A549 (cell line): ENCODE measurements at regions not wholly inside any gene's neighbourhood (a gene's known extent, or its start where the extent isn't known, plus 50 kb on each side); places are given as distances from the start of the nearest gene placed in this dataset.

ENCODE experiments used
- BHLHE40 ChIP-seq: IDR thresholded peaks from 2 replicates; pipeline ENCODE4 v1.6.1; 2012; ENCODE audit warnings: low read depth, low read length, inconsistent platforms
- EP300 ChIP-seq, 2 experiments: fragments of >200 bp; sonication (Bioruptor Twin); formaldehyde crosslinking; IDR thresholded peaks; 2 replicates in 1 of 2; 3 replicates in 1 of 2; pipeline ENCODE4 v1.6.1; 2016 to 2017
- JUN ChIP-seq, 2 experiments: fragments of >200 bp; sonication (Bioruptor Twin); formaldehyde crosslinking; IDR thresholded peaks; 2 replicates in 1 of 2; 3 replicates in 1 of 2; pipeline ENCODE4 v1.6.1; 2016 to 2017
- NFE2L2 ChIP-seq: fragments of 150-350 bp; conservative IDR thresholded peaks from 2 replicates; pipeline ENCODE4 v1.6.1; 2014; ENCODE audit warnings: low read length
- SREBF2 ChIP-seq: fragments of 450-650 bp; IDR thresholded peaks from 2 replicates; pipeline ENCODE4 v1.6.1; 2014; ENCODE audit warnings: mild to moderate bottlenecking, moderate library complexity
- TF ChIP-seq, protein P1 (sequence below): fragments of >200 bp; sonication (Bioruptor Twin); formaldehyde crosslinking; IDR thresholded peaks from 3 replicates; pipeline ENCODE4 v1.5.1; 2016
- TF ChIP-seq, protein P2 (sequence below): fragments of 450-650 bp; IDR thresholded peaks from 2 replicates; pipeline ENCODE4 v1.6.1; 2014; ENCODE audit warnings: antibody characterized with exemption

GRCh38 chr9:31492229-31492628 is 892.2 kb upstream of the ACO1 start:
- TF ChIP-seq, protein P1, sequence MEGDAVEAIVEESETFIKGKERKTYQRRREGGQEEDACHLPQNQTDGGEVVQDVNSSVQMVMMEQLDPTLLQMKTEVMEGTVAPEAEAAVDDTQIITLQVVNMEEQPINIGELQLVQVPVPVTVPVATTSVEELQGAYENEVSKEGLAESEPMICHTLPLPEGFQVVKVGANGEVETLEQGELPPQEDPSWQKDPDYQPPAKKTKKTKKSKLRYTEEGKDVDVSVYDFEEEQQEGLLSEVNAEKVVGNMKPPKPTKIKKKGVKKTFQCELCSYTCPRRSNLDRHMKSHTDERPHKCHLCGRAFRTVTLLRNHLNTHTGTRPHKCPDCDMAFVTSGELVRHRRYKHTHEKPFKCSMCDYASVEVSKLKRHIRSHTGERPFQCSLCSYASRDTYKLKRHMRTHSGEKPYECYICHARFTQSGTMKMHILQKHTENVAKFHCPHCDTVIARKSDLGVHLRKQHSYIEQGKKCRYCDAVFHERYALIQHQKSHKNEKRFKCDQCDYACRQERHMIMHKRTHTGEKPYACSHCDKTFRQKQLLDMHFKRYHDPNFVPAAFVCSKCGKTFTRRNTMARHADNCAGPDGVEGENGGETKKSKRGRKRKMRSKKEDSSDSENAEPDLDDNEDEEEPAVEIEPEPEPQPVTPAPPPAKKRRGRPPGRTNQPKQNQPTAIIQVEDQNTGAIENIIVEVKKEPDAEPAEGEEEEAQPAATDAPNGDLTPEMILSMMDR: no peak
- no peak for TF ChIP-seq BHLHE40
- TF ChIP-seq JUN (IDR thresholded peaks at IDR 0.05): no peak
- TF ChIP-seq, protein P2, sequence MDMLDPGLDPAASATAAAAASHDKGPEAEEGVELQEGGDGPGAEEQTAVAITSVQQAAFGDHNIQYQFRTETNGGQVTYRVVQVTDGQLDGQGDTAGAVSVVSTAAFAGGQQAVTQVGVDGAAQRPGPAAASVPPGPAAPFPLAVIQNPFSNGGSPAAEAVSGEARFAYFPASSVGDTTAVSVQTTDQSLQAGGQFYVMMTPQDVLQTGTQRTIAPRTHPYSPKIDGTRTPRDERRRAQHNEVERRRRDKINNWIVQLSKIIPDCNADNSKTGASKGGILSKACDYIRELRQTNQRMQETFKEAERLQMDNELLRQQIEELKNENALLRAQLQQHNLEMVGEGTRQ: no peak
- TF ChIP-seq EP300 (IDR thresholded peaks at IDR 0.05): no peak
- TF ChIP-seq NFE2L2: no peak
- TF ChIP-seq SREBF2: no peak
